ENCODE measurements at regions not wholly inside any gene's neighbourhood (a gene's known extent, or its start where the extent isn't known, plus 50 kb on each side); places are given as distances from the start of the nearest gene placed in this dataset.

GRCh38 chrX:107561468-107562215 lies 66.7 kb upstream of the PRPS1 start:
- no peak for TF ChIP-seq RAD21 (CRISPR knock-in tag; IDR thresholded peaks at IDR 0.05)
- TF ChIP-seq ATF1 (CRISPR knock-in tag; IDR thresholded peaks at IDR 0.05), result no peak
- TF ChIP-seq ZNF484 (CRISPR knock-in tag; IDR thresholded peaks at IDR 0.05; ENCODE audit: borderline replicate concordance, low read depth), result no peak
- no peak for TF ChIP-seq ZNF530 (CRISPR knock-in tag; IDR thresholded peaks at IDR 0.05; ENCODE audit: low read depth)
- TF ChIP-seq ZXDC (CRISPR knock-in tag; IDR thresholded peaks at IDR 0.05), result no peak
- TF ChIP-seq CEBPG (CRISPR knock-in tag; IDR thresholded peaks at IDR 0.05), result no peak
- no peak for TF ChIP-seq CTCF (CRISPR knock-in tag; IDR thresholded peaks at IDR 0.05)

Data from HepG2 (cell line).